Left lung (tissue), 4 donors: ENCODE measurements at regions not wholly inside any gene's neighbourhood (a gene's known extent, or its start where the extent isn't known, plus 50 kb on each side); places are given as distances from the start of the nearest gene placed in this dataset.

ENCODE experiments used
- ATAC-seq: fragments of 200-7000 bp; cut with Tn5 transposase; one replicate; pipeline ENCODE4 v1.9.1; 2020; ENCODE audit warnings: moderate library complexity
- DNase-seq, 4 donors: peaks; one replicate each; pipeline ENCODE4 v3.0.0-alpha.2; 2013 to 2020
- H3K27ac ChIP-seq, 2 donors: fragments of 200-600 bp; sonication (generic) in 1 of 2; one replicate each; pipeline versions ENCODE4 v1.5.0 to v1.8.0; 2020 to 2021
- H3K27me3 ChIP-seq, 2 donors: fragments of 200-600 bp; sonication (generic) in 1 of 2; one replicate each; pipeline versions ENCODE4 v1.5.0 to v1.8.0; 2020 to 2021
- H3K36me3 ChIP-seq, 2 donors: fragments of 200-600 bp; sonication (generic) in 1 of 2; one replicate each; pipeline versions ENCODE4 v1.5.0 to v1.8.0; 2020 to 2021
- H3K4me1 ChIP-seq, 2 donors: fragments of 200-600 bp; one replicate each; pipeline ENCODE4 v1.8.0; 2021
- H3K4me3 ChIP-seq, 2 donors: fragments of 200-600 bp; sonication (generic) in 1 of 2; one replicate each; pipeline versions ENCODE4 v1.5.0 to v1.8.0; 2020 to 2021; ENCODE audit warnings: mild to moderate bottlenecking in 1 of 2
- H3K9me3 ChIP-seq, 2 donors: fragments of 200-600 bp; sonication (generic) in 1 of 2; one replicate each; pipeline versions ENCODE4 v1.5.0 to v1.8.0; 2020 to 2021
- CTCF ChIP-seq, 2 donors: fragments of 200-600 bp; sonication (generic) in 1 of 2; IDR thresholded peaks; one replicate each; pipeline versions ENCODE4 v1.5.0 to v1.8.0; 2021; ENCODE audit warnings: antibody characterized with exemption in 2 of 2
- intact Hi-C, 2 donors: fragments of 100-400 bp; cut with DNase I; formaldehyde crosslinking; loops; one replicate each; pipeline versions ENCODE4 v1.11.2 to v1.14.2; 2022
- donor health status: DM: no; HTN: yes; CAD: no.
- donor health status: DM: no; HTN: no; CAD: no.

- H3K27me3 ChIP-seq, result peaks cover 0 to 10% of the 10 kb centered on the region in 2 donors
- no peaks in the 10 kb centered on the region for H3K4me1 ChIP-seq
- no peaks in the 10 kb centered on the region for H3K36me3 ChIP-seq
- no peak for TF ChIP-seq CTCF (IDR thresholded peaks at IDR 0.05)
- H3K9me3 ChIP-seq, result no peaks in the 10 kb centered on the region
- intact Hi-C loops, result no loop called here
- ATAC-seq (no peak), DNase-seq (no peak)
- H3K4me3 ChIP-seq, result no peak overlapping the region
- H3K27ac ChIP-seq, result no peak overlapping the region
Measured at GRCh38 chr15:69524296-69524695, 71.7 kb downstream of the RPLP1 start.

GRCh38 chr15:69524814-69525213 lies 72.2 kb downstream of the RPLP1 start:
- no peak for TF ChIP-seq CTCF (IDR thresholded peaks at IDR 0.05)
- no peak for DNase-seq
- Histone ChIP-seq H3K27ac (no peak overlapping the region), H3K4me3 (no peak overlapping the region), H3K9me3 (no peaks in the 10 kb centered on the region), H3K4me1 (no peaks in the 10 kb centered on the region), H3K36me3 (no peaks in the 10 kb centered on the region), H3K27me3 (peaks cover 0 to 10% of the 10 kb centered on the region in 2 donors)
- no peak for ATAC-seq
- intact Hi-C loops, result no loop called here

GRCh38 chr15:69525543-69525942 lies 72.9 kb downstream of the RPLP1 start:
- H3K4me3 ChIP-seq, result no peak overlapping the region
- no peak for TF ChIP-seq CTCF (IDR thresholded peaks at IDR 0.05)
- H3K4me1 ChIP-seq, result no peaks in the 10 kb centered on the region
- intact Hi-C loops, result no loop called here
- ATAC-seq (no peak), DNase-seq (no peak)
- H3K27ac ChIP-seq, result no peak overlapping the region
- peaks cover 0 to 10% of the 10 kb centered on the region in 2 donors for H3K27me3 ChIP-seq
- no peaks in the 10 kb centered on the region for H3K9me3 ChIP-seq
- no peaks in the 10 kb centered on the region for H3K36me3 ChIP-seq

- DNase-seq, result no peak
- no peaks in the 10 kb centered on the region for H3K4me1 ChIP-seq
- no peak overlapping the region for H3K27ac ChIP-seq
- H3K9me3 ChIP-seq, result no peaks in the 10 kb centered on the region
- H3K36me3 ChIP-seq, result no peaks in the 10 kb centered on the region
- no peak for ATAC-seq
- H3K4me3 ChIP-seq, result no peak overlapping the region
- no peak for TF ChIP-seq CTCF (IDR thresholded peaks at IDR 0.05)
- peaks cover 0 to 13% of the 10 kb centered on the region in 2 donors for H3K27me3 ChIP-seq
- intact Hi-C loops, result no loop called here
Measured at GRCh38 chr15:69526081-69527061, 73.8 kb downstream of the RPLP1 start.

GRCh38 chr15:69529141-69529540 lies 76.5 kb downstream of the RPLP1 start:
- no peaks in the 10 kb centered on the region for H3K9me3 ChIP-seq
- no peak for DNase-seq
- TF ChIP-seq CTCF (IDR thresholded peaks at IDR 0.05), result no peak
- intact Hi-C loops, result no loop called here
- H3K36me3 ChIP-seq, result no peaks in the 10 kb centered on the region
- no peak overlapping the region for H3K27ac ChIP-seq
- no peak overlapping the region for H3K4me3 ChIP-seq
- no peaks in the 10 kb centered on the region for H3K4me1 ChIP-seq
- H3K27me3 ChIP-seq, result peaks cover 0 to 13% of the 10 kb centered on the region in 2 donors
- ATAC-seq, result no peak
